ENCODE measurements at regions not wholly inside any gene's neighbourhood (a gene's known extent, or its start where the extent isn't known, plus 50 kb on each side); places are given as distances from the start of the nearest gene placed in this dataset.

DNA sequence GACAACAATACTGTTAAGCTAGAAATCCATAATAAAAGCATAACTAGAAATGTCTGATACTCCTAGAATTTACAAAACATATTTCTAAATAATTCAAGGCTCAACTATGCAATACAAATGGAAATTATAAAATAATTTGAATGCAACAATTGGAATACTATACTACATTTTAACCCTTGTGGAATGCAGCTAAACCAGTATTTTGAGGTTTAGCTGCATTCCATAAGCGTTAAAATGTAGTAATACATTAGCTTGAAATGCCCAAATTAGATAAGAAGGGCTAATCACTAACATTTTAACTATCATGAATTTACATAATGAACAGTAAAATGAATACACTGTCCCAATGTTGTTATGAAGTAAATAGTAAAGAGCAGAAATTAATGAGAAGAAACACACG lies 617.2 kb upstream of the CHORDC1 start:
- no peak for DNase-seq (ENCODE audit: low read depth, low spot score)
- no peak overlapping the region for H3K4me3 ChIP-seq (ENCODE audit: low read length)

DNA sequence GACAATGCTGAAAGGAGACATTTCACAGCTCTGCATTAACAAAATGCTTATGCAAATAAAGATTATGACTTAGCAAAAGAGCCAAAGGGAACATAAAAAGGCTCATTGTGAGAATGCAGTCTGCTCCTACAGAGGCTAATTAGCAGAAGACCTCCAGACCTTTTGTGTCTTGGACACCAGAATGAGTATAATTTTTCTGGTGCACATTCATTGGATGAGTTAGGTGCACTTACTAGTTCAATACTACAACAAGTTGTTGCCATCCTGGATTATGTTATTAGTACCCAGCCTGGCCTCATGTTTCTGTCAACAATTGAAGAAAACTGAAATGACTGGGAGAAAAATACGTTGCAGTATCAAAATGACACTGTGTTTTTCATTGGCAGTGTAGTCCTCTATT lies 613.2 kb upstream of the CHORDC1 start:
- DNase-seq (ENCODE audit: low read depth, low spot score), result no peak
- H3K4me3 ChIP-seq (ENCODE audit: low read length), result no peak overlapping the region

DNA sequence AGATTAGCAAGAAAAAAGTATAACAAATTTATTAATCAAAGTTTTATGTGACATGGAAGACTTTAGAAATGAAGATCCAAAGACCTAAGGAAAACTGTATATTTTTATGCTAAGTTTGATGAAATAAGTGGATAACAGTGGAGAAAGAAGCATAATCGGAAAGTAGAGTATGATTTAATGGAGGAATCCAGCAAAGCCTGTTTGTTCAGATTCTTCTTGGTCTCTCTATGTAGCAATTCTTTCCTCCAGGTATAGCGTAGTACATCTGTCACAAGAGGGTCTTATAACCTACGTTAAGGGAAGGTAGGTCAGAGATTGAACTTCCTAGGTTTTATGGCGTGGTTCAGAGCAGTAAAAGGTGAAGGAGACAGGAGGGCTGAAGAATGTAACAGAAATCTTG lies 600.6 kb upstream of the CHORDC1 start:
- no peak overlapping the region for H3K4me3 ChIP-seq (ENCODE audit: low read length)
- DNase-seq (ENCODE audit: low read depth, low spot score), result no peak

DNA sequence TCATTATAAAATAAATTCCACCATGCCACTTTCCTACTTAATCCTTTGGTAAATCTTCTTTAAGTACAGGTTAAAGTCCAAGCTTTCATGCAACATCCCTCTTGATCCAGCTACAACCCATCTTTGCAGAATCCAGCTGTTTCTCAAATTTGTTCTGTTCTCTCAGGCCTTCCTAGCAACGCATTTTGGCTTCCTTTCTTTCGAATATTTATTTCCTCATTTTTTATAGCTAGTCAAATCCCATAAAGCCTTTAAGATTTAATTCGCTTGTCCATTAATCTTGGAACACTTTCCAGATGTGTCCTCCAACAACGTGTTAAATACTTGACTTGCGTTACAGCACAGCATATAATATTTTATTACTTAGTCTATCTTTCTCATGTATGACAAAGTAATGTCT lies 600.1 kb upstream of the CHORDC1 start:
- no peak overlapping the region for H3K4me3 ChIP-seq (ENCODE audit: low read length)
- no peak for DNase-seq (ENCODE audit: low read depth, low spot score)

DNA sequence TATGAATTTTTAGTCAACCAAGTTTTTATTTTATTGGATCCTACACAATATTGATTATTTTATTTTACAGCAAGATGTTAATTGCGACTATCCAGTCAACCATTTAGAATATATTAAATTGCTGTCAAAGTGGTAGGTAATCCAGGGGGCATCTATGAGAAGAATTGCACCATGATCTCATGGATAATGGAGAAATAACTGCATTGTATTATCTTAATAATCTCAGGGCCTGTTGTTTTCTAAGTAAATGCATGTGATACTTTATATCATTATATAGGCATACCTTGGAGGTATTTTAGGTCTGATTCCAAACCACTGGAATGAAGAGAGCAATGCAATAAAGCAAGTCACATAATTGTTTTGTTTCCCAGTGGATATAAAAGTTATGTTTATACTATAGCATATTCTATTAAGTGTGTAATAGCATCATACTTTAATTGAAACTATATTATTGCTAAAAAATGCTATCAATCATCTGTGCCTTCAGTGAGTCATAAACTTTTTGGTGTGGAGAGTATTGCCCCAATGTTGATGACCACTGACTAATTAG lies 595.4 kb upstream of the CHORDC1 start:
- DNase-seq (ENCODE audit: low read depth, low spot score), result no peak
- no peak overlapping the region for H3K4me3 ChIP-seq (ENCODE audit: low read length)

DNA sequence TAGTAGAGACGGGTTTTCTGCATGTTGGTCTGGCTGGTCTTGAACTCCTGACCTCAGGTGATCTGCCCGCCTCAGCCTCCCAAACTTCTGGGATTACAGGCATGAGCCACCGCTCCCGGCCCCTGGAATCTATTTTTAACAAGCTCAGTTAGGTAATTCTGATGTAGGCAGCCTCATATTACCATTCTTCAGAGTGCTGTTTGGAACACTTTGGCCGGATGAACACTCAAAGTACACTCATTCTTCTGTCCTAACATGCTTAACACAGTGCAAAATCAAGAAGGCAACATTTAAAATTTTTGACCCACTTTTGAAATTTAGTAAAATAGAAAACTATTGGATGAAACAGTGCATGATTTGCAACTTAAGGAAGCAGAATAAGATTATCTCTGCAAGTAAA lies 586.7 kb upstream of the CHORDC1 start:
- H3K4me3 ChIP-seq (ENCODE audit: low read length), result no peak overlapping the region
- no peak for DNase-seq (ENCODE audit: low read depth, low spot score)

DNA sequence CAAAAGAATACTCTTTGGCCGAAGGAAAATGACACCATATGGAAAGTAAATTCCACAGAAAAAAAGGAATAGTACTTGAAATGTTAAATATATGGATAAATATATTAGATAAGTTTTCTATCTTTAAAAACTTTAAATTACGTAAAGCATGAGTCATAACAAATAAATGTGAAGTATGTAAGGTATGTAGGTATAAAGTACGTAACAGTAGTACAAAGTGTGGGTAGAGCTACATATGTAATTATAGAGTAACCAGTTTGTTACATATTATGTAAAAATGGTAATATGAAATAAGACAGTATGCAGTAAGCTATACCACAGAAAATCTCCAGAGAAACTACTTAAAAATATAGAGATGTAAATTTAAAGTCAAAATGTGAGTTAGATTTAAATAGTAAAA lies 582.3 kb upstream of the CHORDC1 start:
- no peak overlapping the region for H3K4me3 ChIP-seq (ENCODE audit: low read length)
- no peak for DNase-seq (ENCODE audit: low read depth, low spot score)

DNA sequence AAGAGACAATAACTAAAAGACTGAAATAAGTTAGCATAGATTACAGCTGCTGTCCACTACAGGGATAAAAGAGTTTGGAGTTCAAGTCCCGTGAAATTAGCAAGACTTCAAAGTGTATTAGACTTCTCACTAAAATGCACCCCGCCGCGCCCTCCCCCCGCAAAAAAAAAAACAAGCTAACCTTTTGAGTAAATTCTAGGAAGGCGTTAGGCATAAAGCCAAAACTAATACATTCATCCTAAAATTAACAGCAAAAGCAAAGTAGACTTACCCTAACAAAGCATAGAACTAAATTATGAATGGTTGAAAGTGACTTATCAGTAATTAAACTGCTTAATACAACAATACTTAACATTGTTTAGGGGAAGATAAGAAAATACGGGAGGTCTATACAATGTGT lies 581.0 kb upstream of the CHORDC1 start:
- no peak overlapping the region for H3K4me3 ChIP-seq (ENCODE audit: low read length)
- no peak for DNase-seq (ENCODE audit: low read depth, low spot score)

DNA sequence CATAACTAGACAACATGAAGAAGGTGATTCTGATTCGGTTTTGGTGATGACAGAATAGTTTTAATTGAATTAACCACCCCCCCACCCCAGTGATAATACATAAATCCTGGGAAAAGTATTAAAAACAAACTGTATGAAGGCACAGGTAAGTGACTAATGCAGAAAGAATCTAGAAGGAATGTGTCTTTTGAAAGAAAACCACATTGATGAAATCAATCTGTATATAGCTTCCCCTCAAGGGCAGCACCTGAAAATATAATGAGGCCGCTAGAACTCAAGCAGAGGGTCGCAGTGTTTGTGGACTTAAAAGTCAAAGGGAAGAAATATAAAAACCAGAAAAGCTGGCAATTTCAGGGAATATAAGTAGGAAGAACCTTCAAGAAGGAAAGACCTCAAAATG lies 580.5 kb upstream of the CHORDC1 start:
- H3K4me3 ChIP-seq (ENCODE audit: low read length), result no peak overlapping the region
- no peak for DNase-seq (ENCODE audit: low read depth, low spot score)

DNA sequence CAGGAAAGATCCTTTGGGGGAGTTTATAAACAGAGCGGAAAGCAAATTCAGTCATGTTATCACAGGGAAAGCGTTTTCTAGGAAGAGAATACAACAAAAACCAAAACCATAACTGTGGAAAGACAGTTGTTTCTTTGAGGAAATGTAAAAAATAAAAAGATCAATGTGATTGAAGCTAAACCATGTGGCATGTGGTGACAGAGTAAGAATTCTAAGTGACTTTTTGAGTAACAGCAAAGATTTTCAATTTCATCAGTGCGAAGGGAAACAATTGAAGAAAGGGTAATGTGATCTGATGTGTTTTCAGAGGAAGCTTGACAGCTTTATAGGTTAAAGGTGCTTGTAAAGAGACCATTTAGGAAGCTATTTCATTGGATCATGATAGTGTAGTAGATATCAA lies 575.9 kb upstream of the CHORDC1 start:
- DNase-seq (ENCODE audit: low read depth, low spot score), result no peak
- H3K4me3 ChIP-seq (ENCODE audit: low read length), result no peak overlapping the region

DNA sequence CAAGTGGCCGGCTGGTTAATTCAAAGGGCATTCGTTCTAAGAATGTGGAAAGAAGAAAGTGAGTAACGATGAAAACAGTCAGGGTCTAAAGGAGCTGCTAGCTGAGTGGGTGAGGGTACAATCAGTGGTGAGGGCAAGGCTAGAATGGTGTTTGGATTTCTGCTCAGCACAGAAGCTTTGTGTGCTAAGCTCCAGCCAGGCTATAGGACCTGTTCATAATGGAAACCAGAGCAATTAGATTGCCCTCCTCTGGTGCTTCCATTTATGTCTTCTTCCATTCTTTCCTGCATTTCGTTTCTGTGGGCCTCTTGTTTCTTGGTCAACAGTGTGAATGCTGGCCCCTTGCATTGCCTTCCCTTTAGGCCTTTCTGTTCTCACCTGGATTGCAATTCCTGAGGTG lies 572.9 kb upstream of the CHORDC1 start:
- H3K4me3 ChIP-seq (ENCODE audit: low read length), result no peak overlapping the region
- no peak for DNase-seq (ENCODE audit: low read depth, low spot score)

DNA sequence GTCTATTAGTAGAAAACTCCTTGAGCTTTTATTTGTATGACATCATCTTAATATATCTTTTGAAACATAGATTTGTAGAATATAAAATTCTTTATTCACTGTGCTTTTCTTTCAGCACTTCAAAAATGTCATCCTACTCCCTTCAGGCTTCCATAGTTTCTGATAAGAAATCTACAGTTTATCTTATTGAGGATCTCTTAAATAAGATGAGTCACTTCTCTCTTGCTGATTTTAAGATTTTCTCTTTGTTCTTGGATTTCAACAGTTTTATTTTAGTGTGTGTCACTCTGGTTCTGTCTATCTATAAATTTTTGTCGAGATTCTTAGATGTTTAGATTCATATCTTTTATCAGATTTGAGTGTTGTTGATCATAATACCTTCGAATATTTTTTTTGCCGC lies 566.1 kb upstream of the CHORDC1 start:
- H3K4me3 ChIP-seq (ENCODE audit: low read length), result no peak overlapping the region
- no peak for DNase-seq (ENCODE audit: low read depth, low spot score)

DNA sequence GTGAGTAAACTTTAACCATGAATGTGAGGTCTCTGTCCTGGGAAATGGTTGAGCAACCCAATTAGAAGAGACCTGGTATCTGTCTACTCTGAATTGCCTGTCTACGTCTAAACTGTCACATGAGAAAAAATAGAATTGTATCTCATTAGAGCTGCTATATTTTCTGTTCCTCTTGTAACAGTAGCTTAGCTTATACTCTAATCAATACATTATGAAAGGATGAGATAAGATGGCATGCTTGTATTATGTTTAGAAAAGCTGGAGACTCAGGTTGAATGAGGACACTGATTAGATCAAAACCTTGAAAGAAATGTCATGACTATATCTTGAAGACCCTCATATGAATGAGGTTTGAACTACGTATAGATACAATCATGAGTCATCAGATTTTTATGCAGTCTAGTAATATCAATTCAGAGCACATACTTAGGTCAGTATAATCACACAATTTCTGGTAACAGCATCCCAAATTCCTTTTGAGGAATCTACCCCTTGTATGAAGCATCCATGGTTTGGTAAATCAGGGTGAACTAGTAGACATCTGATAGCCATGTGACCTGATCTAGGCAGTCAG lies 561.5 kb upstream of the CHORDC1 start:
- no peak for DNase-seq (ENCODE audit: low read depth, low spot score)
- H3K4me3 ChIP-seq (ENCODE audit: low read length), result no peak overlapping the region

DNA sequence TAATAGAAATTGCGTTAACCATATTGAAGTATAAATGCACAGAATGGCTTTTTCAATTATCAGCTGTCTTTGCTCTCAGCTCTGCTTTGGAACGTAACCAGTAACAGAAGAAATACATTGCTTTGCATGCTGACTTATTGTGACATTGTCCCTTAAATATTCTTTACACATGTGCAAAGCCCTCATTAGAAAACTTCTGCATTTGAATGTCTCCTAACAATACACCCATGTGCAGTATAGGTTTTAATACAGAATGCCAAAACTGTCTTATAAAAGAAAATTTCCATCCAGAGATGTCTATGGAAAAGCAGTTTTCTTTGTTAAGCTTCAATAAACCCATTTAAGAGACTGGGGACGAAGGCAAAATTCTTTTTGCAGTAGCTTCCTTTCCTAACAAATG lies 560.3 kb upstream of the CHORDC1 start:
- no peak for DNase-seq (ENCODE audit: low read depth, low spot score)
- no peak overlapping the region for H3K4me3 ChIP-seq (ENCODE audit: low read length)

DNA sequence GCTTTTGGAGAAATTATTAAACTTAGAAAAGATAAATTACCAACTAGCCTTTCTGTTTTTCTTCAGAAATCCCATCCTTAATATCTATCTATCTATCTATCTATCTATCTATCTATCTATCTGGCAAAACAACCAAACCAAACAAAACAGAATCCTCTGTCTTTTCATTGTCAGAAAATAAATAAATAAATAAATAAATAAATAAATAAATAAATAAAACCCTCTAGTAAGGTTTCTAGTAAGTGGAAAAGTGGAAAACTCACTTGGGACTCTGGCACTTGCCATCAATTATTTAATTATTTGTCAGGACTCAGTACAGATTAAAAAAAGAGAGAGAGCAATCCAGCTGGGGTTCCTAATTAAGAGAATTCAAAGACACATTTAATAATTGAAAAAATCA lies 556.2 kb upstream of the CHORDC1 start:
- no peak overlapping the region for H3K4me3 ChIP-seq (ENCODE audit: low read length)

DNA sequence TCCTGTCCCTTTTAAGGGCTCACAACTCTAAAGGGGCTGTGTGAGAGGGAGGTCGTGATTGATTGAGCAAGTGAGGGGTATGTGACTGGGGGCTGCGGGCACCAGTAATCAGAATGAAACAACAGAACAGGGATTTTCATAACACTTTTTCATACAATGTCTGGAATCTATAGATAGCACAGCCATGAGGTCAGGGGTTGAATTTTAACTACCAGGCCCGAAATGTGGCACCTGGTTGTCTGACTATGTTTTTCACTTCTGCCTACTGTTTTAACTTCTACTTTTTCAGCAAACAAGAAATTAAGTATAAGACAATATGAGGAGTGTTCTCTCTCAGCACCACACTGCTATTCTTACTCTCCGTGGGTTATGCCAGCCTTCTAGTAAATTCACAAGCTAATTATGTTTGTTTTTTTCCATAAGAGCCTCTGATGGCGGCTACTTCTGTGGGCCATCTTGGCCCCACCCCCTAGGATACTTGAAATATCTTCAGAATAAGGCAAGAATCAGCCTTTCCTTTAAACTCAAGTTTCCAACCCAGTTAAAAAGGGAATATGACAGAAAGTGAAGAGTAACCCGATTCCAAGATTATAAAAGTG lies 552.8 kb upstream of the CHORDC1 start:
- DNase-seq (ENCODE audit: low read depth, low spot score), result no peak
- H3K4me3 ChIP-seq (ENCODE audit: low read length), result no peak overlapping the region

More for the DNA sequence above, 556.2 kb upstream of the CHORDC1 start:
- no peak for DNase-seq (ENCODE audit: low read depth, low spot score)

DNA sequence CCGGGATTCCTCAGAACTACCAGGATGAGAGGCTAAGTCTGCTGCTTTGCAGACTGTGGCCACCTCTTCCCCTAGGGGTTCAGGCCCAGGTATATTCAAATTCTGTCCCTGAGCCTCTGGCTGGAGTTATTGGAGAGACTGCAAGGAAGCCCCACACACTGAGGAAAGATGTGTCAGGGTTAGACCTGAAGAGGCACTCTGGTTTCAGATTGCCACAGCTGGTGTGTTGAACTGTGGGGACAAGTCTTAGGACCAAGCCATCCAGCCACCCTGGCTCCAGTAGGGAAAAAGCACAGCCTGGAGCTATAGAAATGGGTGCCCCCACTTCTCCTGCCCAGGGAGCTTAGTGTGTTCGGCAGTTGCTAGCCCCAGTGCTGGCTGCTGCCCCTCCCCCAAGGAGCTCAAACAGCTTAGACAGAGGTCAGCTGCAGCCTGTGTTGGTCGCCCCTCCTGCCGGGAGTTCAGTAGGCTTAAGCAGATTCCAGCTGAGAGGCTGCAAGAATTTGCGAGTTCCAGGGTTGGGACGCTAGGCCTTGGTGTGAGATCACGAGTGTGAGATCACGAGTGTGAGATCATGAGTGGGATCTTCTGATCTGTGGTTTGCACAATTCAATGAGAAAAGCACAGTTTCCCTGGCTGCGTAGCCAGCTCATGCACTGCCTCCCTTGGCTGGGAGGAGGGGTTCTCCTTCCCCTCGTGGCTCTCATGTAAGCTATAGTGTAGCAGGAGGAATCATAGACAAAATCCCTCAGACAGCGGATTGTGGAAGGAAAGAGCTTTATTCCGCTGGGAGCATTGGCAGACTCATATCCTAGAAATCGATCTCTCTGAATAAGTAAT lies 552.1 kb upstream of the CHORDC1 start:
- DNase-seq (ENCODE audit: low read depth, low spot score), result no peak
- H3K4me3 ChIP-seq (ENCODE audit: low read length), result no peak overlapping the region

DNA sequence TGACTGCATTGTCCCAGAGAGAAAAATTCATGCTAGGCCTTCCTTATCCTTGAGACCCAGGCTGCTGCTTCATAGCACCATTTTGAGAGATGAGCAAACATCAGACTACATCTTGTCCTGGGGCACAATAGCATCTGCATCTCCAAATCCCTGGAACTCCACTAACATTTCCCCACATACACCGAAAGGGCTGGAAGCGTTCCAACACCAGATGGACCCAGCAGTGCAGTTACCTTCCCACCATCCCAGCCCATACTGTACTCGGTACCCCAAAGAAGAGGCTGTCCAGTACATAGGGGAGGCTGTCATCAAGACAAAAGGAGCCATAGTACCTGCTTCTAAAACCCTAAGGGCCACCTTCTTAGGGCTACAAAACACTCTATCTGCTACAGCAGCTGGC lies 547.2 kb upstream of the CHORDC1 start:
- no peak for DNase-seq (ENCODE audit: low read depth, low spot score)
- H3K4me3 ChIP-seq (ENCODE audit: low read length), result no peak overlapping the region

DNA sequence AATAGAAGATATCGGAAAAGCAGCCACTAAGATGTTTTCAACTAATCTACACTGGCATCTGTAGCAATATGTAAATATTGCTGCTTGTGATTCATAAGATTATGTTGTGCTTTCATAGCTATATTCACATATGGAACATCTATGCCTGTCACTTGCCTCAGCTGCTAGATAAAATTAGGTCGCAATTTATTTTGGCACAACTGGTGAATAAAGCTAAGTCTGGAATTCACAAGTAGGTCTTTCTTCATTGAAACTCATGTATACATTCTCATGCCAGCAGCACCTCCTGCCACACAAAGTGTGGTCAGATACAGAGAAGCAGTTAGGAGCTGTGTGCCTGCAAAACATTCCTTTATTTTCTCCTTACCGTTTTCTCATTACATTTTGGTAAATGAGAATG lies 543.3 kb upstream of the CHORDC1 start:
- no peak for DNase-seq (ENCODE audit: low read depth, low spot score)
- H3K4me3 ChIP-seq (ENCODE audit: low read length), result no peak overlapping the region

DNA sequence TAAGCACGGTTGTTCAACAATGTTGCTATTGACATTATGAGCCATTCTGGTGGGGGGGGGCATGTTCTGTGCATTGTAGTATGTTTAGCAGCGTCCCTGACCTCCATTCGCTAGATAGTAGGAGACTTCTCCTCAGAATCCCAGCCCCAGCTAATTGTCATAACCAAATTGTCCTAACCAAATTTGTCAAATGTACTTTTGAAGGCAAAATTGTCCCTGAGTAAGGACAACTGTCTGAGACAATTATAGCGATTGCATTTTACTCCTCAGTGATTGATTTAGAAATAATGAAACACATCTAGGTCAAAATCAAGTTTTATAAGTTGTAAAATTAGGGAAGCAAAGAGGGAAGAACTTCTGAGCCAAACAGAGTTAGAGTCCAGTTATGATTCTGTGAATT lies 541.8 kb upstream of the CHORDC1 start:
- no peak overlapping the region for H3K4me3 ChIP-seq (ENCODE audit: low read length)
- DNase-seq (ENCODE audit: low read depth, low spot score), result no peak
